CD4-positive, alpha-beta T cell treated with Interleukin-17A for 1 hour (primary cell): ENCODE measurements at regions not wholly inside any gene's neighbourhood (a gene's known extent, or its start where the extent isn't known, plus 50 kb on each side); places are given as distances from the start of the nearest gene placed in this dataset.
"Not testable (repeated sequence)": the region's sequence is repeated elsewhere in the genome, so short reads cannot be mapped to it uniquely, and the experiment has no call there.

Source experiments
- DNase-seq: peaks from one replicate; pipeline ENCODE4 v3.0.0-alpha.2; 2020

GRCh38 chr2:52064234-52064633 is 1032.3 kb upstream of the NRXN1 start:
- DNase-seq, result no peak

DNA sequence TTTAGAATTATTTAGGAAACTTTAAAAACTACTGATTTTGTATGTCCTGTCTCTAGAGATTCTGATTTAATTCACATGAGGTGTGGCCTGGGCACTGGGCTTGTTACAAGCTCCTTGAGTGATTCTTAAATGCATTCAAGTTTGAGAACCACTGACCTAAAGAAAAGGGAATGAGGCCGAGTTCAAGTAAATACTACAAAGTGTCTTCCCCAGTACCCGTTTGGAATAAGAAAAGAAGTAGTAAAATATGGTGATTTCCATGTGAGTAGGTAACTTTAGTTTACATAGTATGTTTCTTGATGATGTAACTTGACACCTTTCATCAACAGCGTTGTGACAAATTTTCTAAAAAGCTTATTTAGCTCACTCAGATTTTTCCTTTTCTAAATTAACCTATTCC is 1022.9 kb upstream of the NRXN1 start:
- no peak for DNase-seq

DNA sequence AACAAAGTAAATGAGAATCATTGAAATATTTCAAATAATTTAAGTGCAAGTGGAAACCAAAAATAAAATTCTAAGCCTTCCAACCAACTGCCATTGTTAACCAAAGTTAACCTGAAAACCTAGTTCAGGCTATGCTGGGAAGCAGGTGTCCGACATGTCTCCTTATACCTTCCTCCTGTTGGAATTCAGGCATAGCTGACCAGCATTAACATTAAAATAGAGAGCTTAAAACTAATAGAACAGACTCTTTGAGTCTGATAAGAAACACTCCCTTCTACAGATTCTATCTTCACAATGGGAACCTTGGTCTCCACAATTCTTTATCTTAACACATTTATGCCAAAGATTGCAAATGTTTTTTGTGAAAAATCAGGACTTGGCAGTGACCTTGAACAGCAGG is 1004.9 kb upstream of the NRXN1 start:
- DNase-seq, result no peak

DNA sequence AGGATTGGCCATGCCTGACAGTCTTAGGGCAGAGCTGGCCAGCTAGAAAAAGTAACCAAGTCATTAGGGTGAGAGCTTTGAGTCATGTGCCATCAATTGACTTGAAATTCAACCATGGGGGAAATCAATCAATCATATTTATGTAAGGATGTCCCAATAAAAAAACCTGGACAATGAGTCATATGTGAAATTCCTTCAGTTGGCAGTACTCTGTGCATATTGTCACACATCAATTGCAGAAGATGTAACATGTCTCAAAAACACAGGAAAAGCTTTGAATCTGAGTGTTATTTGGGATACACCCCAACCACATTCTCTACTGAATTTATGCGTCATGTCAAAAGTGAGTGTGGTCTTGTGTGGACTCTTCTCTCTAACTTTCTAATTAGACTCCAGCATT is 1004.1 kb upstream of the NRXN1 start:
- no peak for DNase-seq

- no peak for DNase-seq
Observed at GRCh38 chr2:52035391-52035790, 1003.5 kb upstream of the NRXN1 start.

DNA sequence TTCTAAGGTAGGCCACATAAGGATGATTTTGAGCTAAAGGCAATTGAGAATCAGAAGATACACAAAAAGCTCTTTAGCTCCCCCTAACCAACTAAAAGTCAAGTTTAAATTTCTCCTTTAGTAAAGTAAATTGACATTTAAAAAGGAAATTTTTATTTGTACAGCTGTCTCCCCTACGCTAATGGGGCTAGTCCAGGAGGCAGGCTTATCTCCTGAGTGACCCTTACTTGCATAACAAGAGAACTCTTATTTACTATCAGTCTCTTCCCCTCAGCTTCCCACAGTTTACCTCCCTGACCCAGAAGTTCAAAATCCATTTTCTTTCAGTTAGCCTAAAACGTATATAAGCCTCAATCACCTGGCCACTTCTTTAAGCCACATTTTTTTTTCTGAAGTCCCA is 1002.8 kb upstream of the NRXN1 start:
- DNase-seq, result no peak

GRCh38 chr2:52022006-52022405 is 990.1 kb upstream of the NRXN1 start:
- no peak for DNase-seq

DNA sequence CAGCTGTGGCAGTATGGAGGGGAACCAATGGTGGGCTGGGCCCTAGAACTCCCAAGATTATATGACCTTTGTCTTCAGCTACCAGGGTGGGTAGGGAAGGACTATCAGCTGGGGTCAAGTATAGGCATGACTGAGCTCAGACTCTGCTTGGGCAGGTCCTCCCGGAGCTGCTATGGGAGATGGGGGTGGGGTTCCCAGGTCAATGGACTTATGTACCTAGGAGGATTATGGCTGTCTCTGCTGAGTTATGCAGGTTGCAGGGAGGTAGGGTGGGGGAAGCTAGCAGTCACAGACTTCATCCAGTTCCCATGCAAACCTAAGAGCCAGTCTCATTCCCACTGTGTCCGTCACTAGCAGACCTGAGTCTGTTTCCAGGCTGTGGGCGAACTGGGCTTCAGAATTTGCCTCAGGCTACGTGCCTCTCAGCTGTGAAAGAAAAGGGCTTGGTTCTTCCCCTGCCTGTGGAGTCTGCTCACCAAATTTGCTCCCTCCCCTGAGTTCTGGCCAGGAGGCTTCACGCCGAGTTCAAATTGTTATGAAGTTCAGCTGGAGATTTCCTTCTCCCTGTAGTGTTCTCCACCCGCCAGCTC is 985.8 kb upstream of the NRXN1 start:
- DNase-seq, result no peak

- not testable (repeated sequence) for DNase-seq
Observed at GRCh38 chr2:52006821-52007366, 975.0 kb upstream of the NRXN1 start.

- no peak for DNase-seq
Observed at GRCh38 chr2:52000151-52000855, 968.4 kb upstream of the NRXN1 start.

GRCh38 chr2:51998890-51999289 is 967.0 kb upstream of the NRXN1 start:
- no peak for DNase-seq

DNA sequence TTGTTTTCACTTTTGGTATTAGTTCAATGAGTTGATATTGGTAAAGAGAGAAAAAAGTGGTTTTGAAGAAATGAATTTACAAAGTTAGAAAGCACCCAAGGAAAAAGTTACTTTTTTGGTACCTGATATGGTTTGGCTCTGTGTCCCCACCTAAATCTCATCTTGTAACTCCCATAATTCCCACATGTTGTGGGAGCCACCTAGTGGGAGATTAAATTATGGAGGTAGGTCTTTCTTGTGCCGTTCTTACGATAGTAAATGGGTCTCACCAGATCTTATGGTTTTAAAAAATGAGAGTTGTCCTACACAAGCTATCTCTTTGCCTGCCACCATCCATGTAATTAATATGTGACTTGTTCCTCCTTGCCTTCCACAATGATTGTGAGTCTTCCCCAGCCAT is 965.6 kb upstream of the NRXN1 start:
- no peak for DNase-seq

DNA sequence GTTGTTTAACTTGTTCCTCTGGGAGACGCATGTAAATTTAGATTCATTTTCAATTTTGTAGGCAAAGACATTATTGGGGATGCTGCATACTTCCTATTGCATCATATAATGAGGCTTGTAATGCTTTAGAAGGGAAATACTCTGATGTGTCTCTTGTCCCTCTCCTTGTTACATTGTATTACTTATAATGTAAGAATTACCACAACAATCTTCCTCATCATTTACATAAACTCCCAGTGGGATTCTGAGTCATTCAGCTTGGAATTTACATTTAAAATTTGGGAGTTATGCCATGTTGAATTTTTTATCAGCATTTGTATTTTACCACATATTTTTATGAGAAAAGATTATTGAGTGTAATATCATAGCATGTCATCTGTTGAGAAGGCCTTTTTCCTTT is 963.4 kb upstream of the NRXN1 start:
- no peak for DNase-seq

GRCh38 chr2:51994123-51994763 is 962.3 kb upstream of the NRXN1 start:
- DNase-seq, result no peak

GRCh38 chr2:51990684-51991083 is 958.8 kb upstream of the NRXN1 start:
- no peak for DNase-seq

DNA sequence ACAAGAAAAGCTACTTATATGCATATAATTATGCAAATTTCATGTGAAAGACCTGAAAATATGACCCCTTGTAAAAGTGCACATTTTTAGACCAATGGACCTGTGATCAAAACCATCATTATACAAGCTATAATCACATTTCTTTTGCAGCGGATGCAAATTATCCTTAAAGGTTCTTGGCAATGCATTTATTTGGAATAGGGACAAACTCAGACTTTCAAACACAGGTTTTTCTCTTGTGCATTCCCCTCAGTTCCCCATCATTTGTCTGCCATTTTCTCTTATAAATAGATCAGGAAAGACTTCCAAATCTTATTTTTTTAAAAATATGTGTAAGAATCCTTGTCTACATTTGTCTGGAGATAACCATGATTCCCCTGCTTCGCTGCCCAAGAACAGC is 954.2 kb upstream of the NRXN1 start:
- no peak for DNase-seq

- no peak for DNase-seq
Observed at GRCh38 chr2:51981783-51982182, 949.9 kb upstream of the NRXN1 start.

DNA sequence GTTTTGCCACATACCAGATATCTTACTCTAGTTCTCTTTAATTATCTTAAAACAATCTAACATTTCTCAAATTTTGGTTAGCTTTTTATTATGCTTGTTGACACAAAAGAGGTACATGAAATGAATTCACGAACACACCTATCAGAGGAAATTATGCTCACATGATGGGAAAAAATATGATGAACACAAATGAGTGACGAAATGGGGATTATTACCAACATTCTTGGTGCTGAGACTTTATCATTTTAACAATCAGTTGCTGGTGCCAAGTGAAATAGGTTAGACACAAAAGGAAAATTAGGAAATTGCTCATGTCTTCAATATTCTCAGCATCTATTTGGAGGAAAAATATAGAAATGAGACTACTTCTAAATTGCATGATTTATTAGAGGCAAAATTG is 944.7 kb upstream of the NRXN1 start:
- no peak for DNase-seq

- no peak for DNase-seq
Observed at GRCh38 chr2:51971136-51971535, 939.2 kb upstream of the NRXN1 start.

DNA sequence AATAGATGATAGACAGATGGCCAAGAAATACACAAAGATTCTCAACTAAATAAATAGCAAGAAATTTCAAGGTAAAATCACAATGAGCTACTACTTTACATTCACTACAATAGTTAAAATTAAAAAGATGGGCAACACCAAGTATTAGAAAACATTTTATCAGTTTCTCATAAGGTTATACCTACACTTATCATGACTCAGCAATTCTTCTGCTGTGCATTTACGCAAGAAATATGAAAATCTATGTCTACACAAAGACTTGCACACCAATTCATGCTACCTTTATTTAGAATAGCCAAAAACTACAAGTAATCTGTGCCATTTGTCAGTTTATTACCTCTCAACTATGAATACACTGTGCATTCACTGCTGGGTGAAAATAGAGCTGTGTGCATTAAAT is 937.4 kb upstream of the NRXN1 start:
- no peak for DNase-seq

DNA sequence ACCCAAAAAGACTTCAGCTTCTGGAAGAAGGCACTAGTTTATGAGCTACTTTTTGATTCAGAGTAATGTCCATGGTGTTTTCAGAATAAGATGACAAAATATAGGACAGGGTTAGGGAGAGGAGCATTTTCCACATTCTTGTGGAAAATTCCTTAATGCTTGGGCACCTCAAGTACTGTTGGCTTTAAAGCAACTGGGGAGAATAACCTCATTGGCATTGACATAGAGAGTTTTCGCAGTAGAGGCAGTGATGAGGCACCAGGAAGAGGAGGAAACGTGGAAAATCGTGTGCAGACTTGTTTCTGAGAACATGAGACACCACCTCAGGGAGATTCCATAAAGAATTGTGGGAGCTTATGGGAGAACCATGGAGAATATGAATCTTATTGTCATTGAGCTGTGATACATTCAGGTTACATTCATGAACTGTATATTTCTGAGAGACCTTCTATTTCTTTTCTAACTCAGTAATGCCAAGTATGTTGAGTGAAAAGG is 929.0 kb upstream of the NRXN1 start:
- DNase-seq, result no peak

GRCh38 chr2:51960281-51960680 is 928.3 kb upstream of the NRXN1 start:
- DNase-seq, result no peak

DNA sequence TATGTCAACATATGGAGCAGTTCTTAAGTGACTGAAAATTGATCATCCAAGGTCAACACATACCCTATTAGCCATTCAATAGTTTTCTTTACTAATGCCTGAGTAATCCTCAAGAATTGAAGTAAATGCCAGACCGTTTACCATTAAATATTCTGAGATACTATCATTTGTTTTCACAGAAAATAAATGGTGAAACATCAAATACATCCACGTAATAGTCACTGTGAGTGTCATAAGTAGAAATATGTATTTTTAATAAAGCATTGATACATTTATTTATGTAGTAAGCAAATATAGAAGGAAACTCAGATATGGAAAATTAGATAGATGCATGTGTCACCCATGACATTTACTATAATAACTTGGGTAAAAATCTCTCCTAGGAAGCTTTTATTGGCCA is 927.8 kb upstream of the NRXN1 start:
- no peak for DNase-seq

GRCh38 chr2:51953931-51954330 is 922.0 kb upstream of the NRXN1 start:
- no peak for DNase-seq
